ENCODE measurements at regions not wholly inside any gene's neighbourhood (a gene's known extent, or its start where the extent isn't known, plus 50 kb on each side); places are given as distances from the start of the nearest gene placed in this dataset.
"Not testable (repeated sequence)": the region's sequence is repeated elsewhere in the genome, so short reads cannot be mapped to it uniquely, and the experiment has no call there.

- not testable (repeated sequence) for TF ChIP-seq CTCF, POLR2A (IDR thresholded peaks at IDR 0.05)
These were observed 420.2 kb downstream of the SRGAP2C start for GRCh38 chr1:121604843-121605444.

All from thyroid gland (tissue), 4 donors.